NCI-H748 (cell line): ENCODE measurements at regions not wholly inside any gene's neighbourhood (a gene's known extent, or its start where the extent isn't known, plus 50 kb on each side); places are given as distances from the start of the nearest gene placed in this dataset.

Experiments used
- DNase-seq: peaks from one replicate; lab custom pipeline; 2025; ENCODE audit not compliant: unreplicated experiment; lab: John Stamatoyannopoulos, UW

DNA sequence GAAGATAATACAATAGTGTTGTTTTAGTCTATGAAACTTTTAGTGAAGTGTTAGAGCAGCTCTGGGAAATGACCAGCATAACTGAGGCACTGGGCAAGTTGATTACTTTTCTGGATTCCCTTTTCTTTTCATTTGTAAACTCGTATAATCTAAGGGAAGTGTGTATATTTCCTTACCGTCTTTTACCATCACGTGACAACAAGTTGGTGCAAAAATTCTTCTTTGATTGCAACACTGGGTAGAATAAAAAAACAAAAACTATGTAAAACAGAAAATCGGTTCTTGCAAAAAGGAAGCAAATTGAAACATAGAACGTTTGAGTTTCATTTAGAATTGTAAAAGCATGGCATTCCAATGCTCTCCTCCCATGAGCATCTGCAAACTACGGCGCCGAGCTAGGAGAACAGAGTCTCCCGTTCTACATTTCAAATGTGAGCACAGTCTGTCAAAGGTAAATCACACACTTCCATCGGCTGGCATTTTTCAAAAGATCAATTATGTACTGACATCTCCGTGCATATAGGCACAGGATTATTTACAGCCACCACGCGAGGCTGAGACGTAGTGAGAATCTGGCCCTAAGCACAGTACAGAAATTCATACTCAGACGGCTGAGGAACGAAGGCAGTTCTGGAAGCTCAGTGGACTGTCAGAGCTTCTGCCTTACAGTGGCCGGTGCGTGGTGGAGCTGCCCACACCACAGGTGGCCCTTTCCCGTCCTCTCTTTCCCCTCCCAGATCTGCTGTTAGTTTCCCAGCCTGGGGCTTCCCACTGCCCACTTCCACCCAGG is 314.0 kb downstream of the BMP7 start:
- no peak for DNase-seq

GRCh38 chr20:56953048-56953586 is 313.3 kb downstream of the BMP7 start:
- no peak for DNase-seq

- DNase-seq, result no peak
Observed at GRCh38 chr20:56954797-56955196, 311.6 kb downstream of the BMP7 start.

- DNase-seq, result no peak
Observed at GRCh38 chr20:56955680-56956079, 310.8 kb downstream of the BMP7 start.

DNA sequence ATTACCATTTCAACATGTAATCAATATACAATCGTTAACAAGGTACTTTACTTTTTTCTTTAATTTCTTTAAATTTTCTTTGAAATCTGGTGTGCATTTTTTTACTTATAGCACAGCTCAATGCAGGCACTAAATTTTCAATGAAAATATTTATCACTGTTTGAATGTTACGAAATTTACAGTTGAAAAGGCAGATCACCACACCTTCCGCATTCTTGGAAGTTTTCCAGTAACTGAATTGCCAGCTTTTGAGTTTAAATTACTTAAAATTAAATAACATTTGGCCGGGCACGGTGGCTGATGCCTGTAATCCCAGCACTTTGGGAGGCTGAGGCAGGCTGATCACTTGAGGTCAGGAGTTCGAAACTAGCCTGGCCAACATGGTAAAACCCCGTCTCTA is 309.9 kb downstream of the BMP7 start:
- no peak for DNase-seq

GRCh38 chr20:56957737-56958553 is 308.5 kb downstream of the BMP7 start:
- peak; percentile 63 for DNase-seq

GRCh38 chr20:56964901-56965300 is 301.5 kb downstream of the BMP7 start:
- no peak for DNase-seq

DNA sequence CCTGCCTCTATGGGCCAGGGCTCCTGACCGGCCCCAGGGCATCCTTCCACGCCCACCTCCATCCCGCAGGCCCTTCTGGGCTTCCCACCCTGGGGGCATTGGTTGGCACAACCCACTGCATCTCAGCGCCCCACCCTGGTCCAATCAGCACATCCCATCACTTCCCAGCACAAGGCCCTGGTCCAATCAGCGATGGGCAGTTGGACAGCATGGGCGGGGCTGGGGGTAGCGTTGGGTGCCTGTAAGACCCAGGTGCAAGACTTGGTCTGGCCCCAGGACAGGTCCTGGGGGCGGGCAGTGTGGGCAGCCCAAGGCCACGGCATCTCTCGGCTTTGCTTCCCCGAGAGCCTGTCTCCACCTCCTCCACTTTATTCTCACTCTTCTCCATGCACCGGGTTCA is 298.5 kb downstream of the BMP7 start:
- no peak for DNase-seq

DNA sequence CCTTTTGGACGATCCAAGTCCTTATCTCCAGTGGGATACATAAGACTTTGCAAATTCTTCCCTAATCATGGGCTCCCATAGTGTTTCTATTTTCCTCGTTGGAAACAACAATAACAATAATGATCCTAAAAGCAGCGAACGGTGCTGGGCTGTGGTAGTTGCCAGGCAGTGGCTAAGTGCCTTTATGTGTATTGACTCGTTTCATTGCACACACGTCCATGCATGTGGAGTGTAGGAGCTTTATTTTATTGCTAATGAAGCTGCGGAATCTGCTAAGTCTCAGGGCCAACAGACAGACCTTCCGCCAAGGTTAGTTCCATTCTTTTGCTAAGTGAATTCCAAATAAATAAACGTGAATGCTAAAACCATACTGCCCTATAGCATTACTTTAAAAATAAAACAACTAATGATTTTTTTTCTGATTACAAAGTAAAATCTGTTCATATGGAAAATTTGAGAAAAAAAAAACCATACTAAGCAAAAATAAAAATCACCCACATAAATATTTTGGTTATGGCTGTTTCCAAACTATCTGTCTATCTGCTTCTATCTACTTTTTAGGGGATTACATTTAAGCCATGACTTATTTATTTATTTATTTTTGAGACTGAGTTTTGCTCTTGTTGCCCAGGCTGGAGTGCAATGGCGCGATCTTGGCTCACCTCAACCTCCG is 297.9 kb downstream of the BMP7 start:
- DNase-seq, result no peak

GRCh38 chr20:56974499-56975250 is 291.8 kb downstream of the BMP7 start:
- DNase-seq, result peak; percentile 24

- no peak for DNase-seq
Observed at GRCh38 chr20:56975838-56976237, 290.6 kb downstream of the BMP7 start.

DNA sequence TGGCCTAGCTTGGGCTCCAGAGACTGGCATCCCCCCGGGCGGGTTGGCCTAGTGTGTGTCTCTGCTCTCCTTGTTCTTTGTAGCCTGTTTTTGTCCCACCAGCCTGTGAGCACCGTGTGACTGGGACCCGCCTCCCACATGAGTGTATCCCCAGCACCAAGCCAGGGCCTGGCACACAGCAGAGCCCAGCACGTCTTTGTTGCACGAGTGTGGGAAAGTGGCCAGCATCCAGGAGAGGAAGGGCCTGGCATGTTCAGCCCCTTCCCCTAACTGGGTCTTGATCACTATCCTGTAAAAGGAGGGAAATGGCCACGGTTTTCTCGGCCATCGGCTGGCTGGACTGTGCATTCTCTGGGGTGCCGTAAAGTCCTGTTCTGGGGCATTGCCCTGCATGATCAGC is 290.1 kb downstream of the BMP7 start:
- no peak for DNase-seq

DNA sequence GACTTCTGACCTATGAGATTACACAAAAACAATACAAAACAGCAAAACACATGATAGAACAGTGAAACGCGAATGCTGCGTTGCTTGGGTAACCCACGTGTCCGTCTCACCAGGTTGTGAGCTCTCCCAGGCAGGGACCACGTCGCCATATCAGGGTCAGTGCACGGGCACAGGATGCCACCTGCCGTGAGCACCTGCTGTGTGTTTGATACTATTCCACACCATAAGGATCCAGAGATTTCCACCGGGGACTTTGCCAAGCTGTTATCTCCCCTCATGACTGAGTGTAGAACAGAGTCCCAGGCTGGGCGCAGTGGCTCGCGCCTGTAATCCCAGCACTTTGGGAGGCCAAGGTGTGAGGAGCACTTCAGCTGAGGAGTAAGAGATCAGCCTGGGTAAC is 288.0 kb downstream of the BMP7 start:
- no peak for DNase-seq

- no peak for DNase-seq
Observed at GRCh38 chr20:56979125-56979524, 287.3 kb downstream of the BMP7 start.

DNA sequence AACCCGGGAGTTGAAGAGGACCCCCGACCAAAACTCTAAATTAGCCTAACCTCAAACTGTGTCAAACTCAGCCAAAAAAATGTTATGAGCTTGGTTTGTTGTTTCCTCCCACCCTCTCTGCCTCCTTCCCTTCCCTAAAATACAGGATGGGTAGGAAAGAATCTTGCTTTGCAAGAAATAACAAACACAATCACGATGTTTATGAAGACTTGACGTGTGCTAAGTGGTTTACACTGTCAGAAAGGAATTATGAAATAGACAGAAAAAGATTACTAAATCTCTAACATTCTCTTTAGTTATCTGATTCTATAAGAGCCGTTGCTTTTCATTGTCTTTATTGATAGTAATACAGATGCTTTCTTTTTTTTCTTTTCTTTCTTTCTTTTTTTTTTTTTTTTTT is 285.1 kb downstream of the BMP7 start:
- DNase-seq, result no peak

DNA sequence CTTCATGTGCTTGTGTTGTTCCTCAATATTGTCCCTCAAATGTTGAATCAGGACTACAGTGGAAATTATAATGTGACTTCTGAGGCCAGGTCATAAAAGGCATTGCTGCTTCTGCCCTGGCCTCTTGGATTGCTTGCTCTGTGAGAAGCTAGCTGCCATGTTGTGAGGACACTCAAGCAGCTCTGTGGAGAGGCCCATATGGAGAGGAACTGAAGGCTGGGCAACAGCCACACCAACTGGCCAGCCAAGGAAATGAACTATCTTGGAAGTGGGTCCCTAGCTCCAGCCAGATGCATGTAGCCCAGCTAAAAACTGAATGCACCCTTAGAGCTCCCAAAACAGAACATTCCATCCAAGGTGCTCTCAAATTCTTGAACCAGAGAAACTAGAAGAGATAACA is 282.6 kb downstream of the BMP7 start:
- DNase-seq, result no peak

GRCh38 chr20:56985066-56985685 is 281.3 kb downstream of the BMP7 start:
- no peak for DNase-seq

- DNase-seq, result no peak
Observed at GRCh38 chr20:56986476-56986875, 280.0 kb downstream of the BMP7 start.

GRCh38 chr20:56986931-56987720 is 279.3 kb downstream of the BMP7 start:
- no peak for DNase-seq

- no peak for DNase-seq
Observed at GRCh38 chr20:56987986-56988385, 278.5 kb downstream of the BMP7 start.
